ENCODE measurements at regions not wholly inside any gene's neighbourhood (a gene's known extent, or its start where the extent isn't known, plus 50 kb on each side); places are given as distances from the start of the nearest gene placed in this dataset.

GRCh38 chr13:104592545-104593250 lies 1526.5 kb upstream of the SLC10A2 start:
- H3K27ac ChIP-seq = no peak overlapping the region
- TF ChIP-seq CTCF (IDR thresholded peaks at IDR 0.05) = no peak
- TF ChIP-seq POLR2A (IDR thresholded peaks at IDR 0.05) = no peak
- intact Hi-C loops (cut with DNase I; ENCODE audit: low total_unique reads) = no loop called here
- H3K36me3 ChIP-seq (ENCODE audit: low read depth, missing control alignments) = no peaks in the 10 kb centered on the region
- H3K27me3 ChIP-seq = no peaks in the 10 kb centered on the region
- DNase-seq = no peak
- no peak overlapping the region for H3K4me3 ChIP-seq
- H3K9me3 ChIP-seq = no peaks in the 10 kb centered on the region
- no peaks in the 10 kb centered on the region for H3K4me1 ChIP-seq
- WGBS, 2 donors = 86 to 91% methylated on average over 3 of the region's 3 CpGs

GRCh38 chr13:104592127-104592526 lies 1525.9 kb upstream of the SLC10A2 start:
- Histone ChIP-seq H3K27me3 (no peaks in the 10 kb centered on the region), H3K27ac (no peak overlapping the region), H3K4me1 (no peaks in the 10 kb centered on the region), H3K4me3 (no peak overlapping the region), H3K36me3 (ENCODE audit: low read depth, missing control alignments) (no peaks in the 10 kb centered on the region), H3K9me3 (no peaks in the 10 kb centered on the region)
- TF ChIP-seq POLR2A (IDR thresholded peaks at IDR 0.05) (no peak), CTCF (IDR thresholded peaks at IDR 0.05) (no peak)
- DNase-seq = no peak
- intact Hi-C loops (cut with DNase I; ENCODE audit: low total_unique reads) = no loop called here

- Histone ChIP-seq H3K27ac (no peak overlapping the region), H3K4me1 (no peaks in the 10 kb centered on the region), H3K4me3 (no peak overlapping the region), H3K27me3 (no peaks in the 10 kb centered on the region), H3K9me3 (no peaks in the 10 kb centered on the region), H3K36me3 (ENCODE audit: low read depth, missing control alignments) (no peaks in the 10 kb centered on the region)
- no peak for DNase-seq
- intact Hi-C loops (cut with DNase I; ENCODE audit: low total_unique reads) = no loop called here
- WGBS, 2 donors = 45 to 46% methylated on average over 11 of the region's 11 CpGs
- TF ChIP-seq POLR2A (IDR thresholded peaks at IDR 0.05) = no peak
- no peak for TF ChIP-seq CTCF (IDR thresholded peaks at IDR 0.05)
Observed at GRCh38 chr13:104586051-104586746, 1520.0 kb upstream of the SLC10A2 start.

GRCh38 chr13:104584481-104584880 lies 1518.3 kb upstream of the SLC10A2 start:
- DNase-seq = no peak
- Histone ChIP-seq H3K9me3 (no peaks in the 10 kb centered on the region), H3K4me3 (no peak overlapping the region), H3K4me1 (no peaks in the 10 kb centered on the region), H3K27ac (no peak overlapping the region), H3K27me3 (no peaks in the 10 kb centered on the region), H3K36me3 (ENCODE audit: low read depth, missing control alignments) (no peaks in the 10 kb centered on the region)
- TF ChIP-seq POLR2A (IDR thresholded peaks at IDR 0.05) = no peak
- no peak for TF ChIP-seq CTCF (IDR thresholded peaks at IDR 0.05)
- WGBS, 2 donors = 84 to 96% methylated on average over 1 of the region's 1 CpG
- intact Hi-C loops (cut with DNase I; ENCODE audit: low total_unique reads) = no loop called here

GRCh38 chr13:104580931-104581330 lies 1514.7 kb upstream of the SLC10A2 start:
- Histone ChIP-seq H3K36me3 (ENCODE audit: low read depth, missing control alignments) (no peaks in the 10 kb centered on the region), H3K27me3 (no peaks in the 10 kb centered on the region), H3K4me3 (no peak overlapping the region), H3K9me3 (no peaks in the 10 kb centered on the region), H3K27ac (no peak overlapping the region), H3K4me1 (no peaks in the 10 kb centered on the region)
- no peak for DNase-seq
- whole genome bisulfite sequencing, 2 donors = 71 to 84% methylated on average over 2 of the region's 2 CpGs
- TF ChIP-seq CTCF (IDR thresholded peaks at IDR 0.05) = no peak
- no peak for TF ChIP-seq POLR2A (IDR thresholded peaks at IDR 0.05)
- intact Hi-C loops (cut with DNase I; ENCODE audit: low total_unique reads) = no loop called here
